ENCODE measurements at regions not wholly inside any gene's neighbourhood (a gene's known extent, or its start where the extent isn't known, plus 50 kb on each side); places are given as distances from the start of the nearest gene placed in this dataset.
"Not testable (repeated sequence)": the region's sequence is repeated elsewhere in the genome, so short reads cannot be mapped to it uniquely, and the experiment has no call there.

GRCh38 chr1:224028802-224029201, 85.1 kb upstream of the FBXO28 start:
- H3K36me3 ChIP-seq (ENCODE audit: control insufficient read depth, insufficient read depth, low read length); H3K27me3 ChIP-seq (ENCODE audit: control insufficient read depth, insufficient read depth, low read length); H3K4me3 ChIP-seq (ENCODE audit: low read depth, low read length); DNase-seq (ENCODE audit: low read depth): not testable (repeated sequence)

GRCh38 chr1:224023122-224023521, 90.8 kb upstream of the FBXO28 start:
- H3K36me3 ChIP-seq (ENCODE audit: control insufficient read depth, insufficient read depth, low read length); DNase-seq (ENCODE audit: low read depth); H3K4me3 ChIP-seq (ENCODE audit: low read depth, low read length): not testable (repeated sequence)

GRCh38 chr1:224022249-224022970, 91.5 kb upstream of the FBXO28 start:
- H3K4me3 ChIP-seq (ENCODE audit: low read depth, low read length); DNase-seq (ENCODE audit: low read depth); H3K36me3 ChIP-seq (ENCODE audit: control insufficient read depth, insufficient read depth, low read length); H3K27me3 ChIP-seq (ENCODE audit: control insufficient read depth, insufficient read depth, low read length): not testable (repeated sequence)

More at GRCh38 chr1:224023122-224023521, 90.8 kb upstream of the FBXO28 start:
- H3K27me3 ChIP-seq (ENCODE audit: control insufficient read depth, insufficient read depth, low read length) = not testable (repeated sequence)

GRCh38 chr1:224019866-224020265, 94.0 kb upstream of the FBXO28 start:
- DNase-seq (ENCODE audit: low read depth); H3K27me3 ChIP-seq (ENCODE audit: control insufficient read depth, insufficient read depth, low read length); H3K36me3 ChIP-seq (ENCODE audit: control insufficient read depth, insufficient read depth, low read length); H3K4me3 ChIP-seq (ENCODE audit: low read depth, low read length): not testable (repeated sequence)

- H3K36me3 ChIP-seq (ENCODE audit: control insufficient read depth, insufficient read depth, low read length); H3K27me3 ChIP-seq (ENCODE audit: control insufficient read depth, insufficient read depth, low read length); DNase-seq (ENCODE audit: low read depth); H3K4me3 ChIP-seq (ENCODE audit: low read depth, low read length): not testable (repeated sequence)
Measured at GRCh38 chr1:224015782-224016181, 98.1 kb upstream of the FBXO28 start.

GRCh38 chr1:224014330-224014649, 99.6 kb upstream of the FBXO28 start:
- Histone ChIP-seq H3K27me3 (ENCODE audit: control insufficient read depth, insufficient read depth, low read length) (no peaks in the 10 kb centered on the region), H3K36me3 (ENCODE audit: control insufficient read depth, insufficient read depth, low read length) (no peaks in the 10 kb centered on the region), H3K4me3 (ENCODE audit: low read depth, low read length) (no peak overlapping the region)
- no peak for TF ChIP-seq CTCF (IDR thresholded peaks at IDR 0.05; ENCODE audit: insufficient read depth, low read length, poor library complexity, severe bottlenecking)
- no peak for DNase-seq (ENCODE audit: low read depth)

GRCh38 chr1:224013626-224014329, 100.1 kb upstream of the FBXO28 start:
- not testable (repeated sequence) for H3K36me3 ChIP-seq (ENCODE audit: control insufficient read depth, insufficient read depth, low read length); DNase-seq (ENCODE audit: low read depth); H3K27me3 ChIP-seq (ENCODE audit: control insufficient read depth, insufficient read depth, low read length)

GRCh38 chr1:224012807-224013434, 101.0 kb upstream of the FBXO28 start:
- H3K4me3 ChIP-seq (ENCODE audit: low read depth, low read length); DNase-seq (ENCODE audit: low read depth); H3K27me3 ChIP-seq (ENCODE audit: control insufficient read depth, insufficient read depth, low read length); H3K36me3 ChIP-seq (ENCODE audit: control insufficient read depth, insufficient read depth, low read length): not testable (repeated sequence)

More at GRCh38 chr1:224013626-224014329, 100.1 kb upstream of the FBXO28 start:
- not testable (repeated sequence) for H3K4me3 ChIP-seq (ENCODE audit: low read depth, low read length)

- DNase-seq (ENCODE audit: low read depth); H3K36me3 ChIP-seq (ENCODE audit: control insufficient read depth, insufficient read depth, low read length); H3K4me3 ChIP-seq (ENCODE audit: low read depth, low read length); H3K27me3 ChIP-seq (ENCODE audit: control insufficient read depth, insufficient read depth, low read length): not testable (repeated sequence)
Measured at GRCh38 chr1:224012162-224012561, 101.7 kb upstream of the FBXO28 start.

- not testable (repeated sequence) for H3K27me3 ChIP-seq (ENCODE audit: control insufficient read depth, insufficient read depth, low read length); DNase-seq (ENCODE audit: low read depth); H3K4me3 ChIP-seq (ENCODE audit: low read depth, low read length); H3K36me3 ChIP-seq (ENCODE audit: control insufficient read depth, insufficient read depth, low read length)
Measured at GRCh38 chr1:224011751-224012150, 102.2 kb upstream of the FBXO28 start.

- not testable (repeated sequence) for H3K4me3 ChIP-seq (ENCODE audit: low read depth, low read length); DNase-seq (ENCODE audit: low read depth); H3K27me3 ChIP-seq (ENCODE audit: control insufficient read depth, insufficient read depth, low read length); H3K36me3 ChIP-seq (ENCODE audit: control insufficient read depth, insufficient read depth, low read length)
Measured at GRCh38 chr1:224011153-224011552, 102.8 kb upstream of the FBXO28 start.

GRCh38 chr1:224005973-224006372, 107.9 kb upstream of the FBXO28 start:
- not testable (repeated sequence) for H3K36me3 ChIP-seq (ENCODE audit: control insufficient read depth, insufficient read depth, low read length); H3K27me3 ChIP-seq (ENCODE audit: control insufficient read depth, insufficient read depth, low read length); DNase-seq (ENCODE audit: low read depth); H3K4me3 ChIP-seq (ENCODE audit: low read depth, low read length)

Data from kidney epithelial cell (primary cell).